Type B pancreatic cell (in vitro differentiated cells): ENCODE measurements at regions not wholly inside any gene's neighbourhood (a gene's known extent, or its start where the extent isn't known, plus 50 kb on each side); places are given as distances from the start of the nearest gene placed in this dataset.

Experiments used
- DNase-seq: peaks from one replicate; pipeline ENCODE4 v3.0.0; 2021; ENCODE audit warnings: mixed read lengths; ENCODE audit not compliant: unreplicated experiment; ENCODE audit errors: extremely low spot score
- H3K27ac Mint-ChIP-seq: 2 replicates; pipeline ENCODE4 v1.8.0; 2021; ENCODE audit warnings: mild to moderate bottlenecking, mixed read lengths
- H3K27me3 Mint-ChIP-seq: 2 replicates; pipeline ENCODE4 v1.8.0; 2021; ENCODE audit warnings: mixed read lengths
- H3K36me3 Mint-ChIP-seq: 2 replicates; pipeline ENCODE4 v1.8.0; 2021; ENCODE audit warnings: mixed read lengths
- H3K4me1 Mint-ChIP-seq: one replicate; pipeline ENCODE4 v1.8.0; 2021; ENCODE audit warnings: mixed read lengths; ENCODE audit not compliant: unreplicated experiment
- H3K4me3 Mint-ChIP-seq: 2 replicates; pipeline ENCODE4 v1.8.0; 2021; ENCODE audit warnings: mild to moderate bottlenecking, mixed read lengths
- H3K9me3 Mint-ChIP-seq: 2 replicates; pipeline ENCODE4 v1.8.0; 2021; ENCODE audit warnings: mixed read lengths
- CTCF ChIP-seq: fragments of 200-600 bp; sonication (generic); conservative IDR thresholded peaks from 2 replicates; pipeline ENCODE4 v1.5.0; 2021; ENCODE audit warnings: antibody characterized with exemption, mild to moderate bottlenecking

DNA sequence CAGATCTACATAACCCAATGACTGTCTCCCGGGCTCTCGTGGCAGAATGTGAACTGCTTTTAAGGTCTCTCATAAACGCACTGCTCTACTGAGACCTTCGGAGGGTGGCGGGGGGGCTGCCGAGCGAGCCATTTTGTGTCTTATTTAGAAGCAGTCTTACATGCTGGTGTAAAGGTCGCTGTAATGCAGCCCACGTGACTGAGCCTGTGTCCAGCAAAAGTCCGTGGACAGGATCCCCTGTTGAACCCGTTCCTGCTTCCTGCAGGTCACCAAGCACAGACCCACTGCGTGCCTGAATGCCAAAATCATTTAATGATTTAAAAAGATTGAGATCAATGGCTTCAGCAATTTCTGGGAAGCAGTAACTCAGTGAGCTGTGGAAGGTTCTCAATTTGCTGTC lies 415.9 kb downstream of the BCOR start:
- TF ChIP-seq CTCF: no peak
- Mint-ChIP-seq H3K4me3 (no peak overlapping the region), H3K36me3 (no peaks in the 10 kb centered on the region), H3K27me3 (no peaks in the 10 kb centered on the region), H3K27ac (no peak overlapping the region), H3K9me3 (no peaks in the 10 kb centered on the region), H3K4me1 (no peaks in the 10 kb centered on the region)
- DNase-seq: no peak

- H3K36me3 Mint-ChIP-seq: no peaks in the 10 kb centered on the region
- H3K9me3 Mint-ChIP-seq: no peaks in the 10 kb centered on the region
- no peak for TF ChIP-seq CTCF
- H3K27me3 Mint-ChIP-seq: no peaks in the 10 kb centered on the region
- no peaks in the 10 kb centered on the region for H3K4me1 Mint-ChIP-seq
- no peak overlapping the region for H3K4me3 Mint-ChIP-seq
- no peak overlapping the region for H3K27ac Mint-ChIP-seq
- no peak for DNase-seq
These were observed 415.0 kb downstream of the BCOR start for GRCh38 chrX:39682778-39683177.

- peaks cover 6% of the 10 kb centered on the region for H3K4me1 Mint-ChIP-seq
- H3K4me3 Mint-ChIP-seq: no peak overlapping the region
These were observed 409.6 kb downstream of the BCOR start for GRCh38 chrX:39688219-39688575.

DNA sequence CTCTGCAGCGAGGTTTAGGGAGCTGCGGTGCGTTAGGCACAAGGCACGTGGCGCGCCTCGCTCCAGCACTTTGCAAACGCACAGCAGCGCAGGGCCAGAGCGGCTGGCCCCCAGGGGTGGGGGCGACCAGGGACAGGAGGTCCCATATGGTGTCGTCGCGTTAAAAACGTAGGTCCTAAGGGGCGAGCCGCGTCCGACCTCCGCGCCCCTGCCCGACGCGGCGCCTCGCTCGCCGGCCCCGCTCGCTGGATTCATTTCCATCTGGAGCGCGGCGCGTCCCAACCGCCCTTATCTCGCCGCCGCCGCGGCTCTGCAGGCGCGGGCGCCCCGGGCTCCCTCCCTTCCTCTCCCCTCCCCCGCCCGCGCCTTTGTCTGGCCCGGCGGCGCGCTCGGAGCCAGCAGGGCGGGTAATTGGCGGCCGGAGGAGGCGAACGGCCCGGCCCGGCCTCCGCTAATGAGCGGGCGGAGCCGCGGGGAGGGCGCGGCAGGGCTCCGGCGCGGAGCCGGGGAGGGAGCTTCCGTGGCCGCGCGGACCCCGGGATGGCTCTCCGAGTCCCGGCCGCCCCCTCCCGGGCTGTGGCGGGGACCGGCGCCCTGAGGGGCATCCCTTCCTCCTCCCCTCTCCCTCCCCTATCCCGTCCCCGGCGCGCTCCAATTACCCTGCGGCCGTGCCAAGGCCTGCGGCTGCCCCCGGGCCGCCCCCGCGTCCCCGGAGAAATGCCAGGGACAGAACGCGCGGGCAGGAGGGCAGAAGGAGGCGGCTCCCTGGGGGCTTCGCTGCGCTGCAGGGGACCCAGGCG lies 409.0 kb downstream of the BCOR start:
- Mint-ChIP-seq H3K27me3 (no peaks in the 10 kb centered on the region), H3K4me1 (peaks cover 7% of the 10 kb centered on the region), H3K9me3 (no peaks in the 10 kb centered on the region), H3K4me3 (no peak overlapping the region), H3K27ac (peak overlapping the region; percentile 62), H3K36me3 (no peaks in the 10 kb centered on the region)
- peak; percentile 76 for DNase-seq
- no peak for TF ChIP-seq CTCF

More at GRCh38 chrX:39688219-39688575, 409.6 kb downstream of the BCOR start:
- DNase-seq: no peak
- TF ChIP-seq CTCF: no peak
- Mint-ChIP-seq H3K9me3 (no peaks in the 10 kb centered on the region), H3K36me3 (no peaks in the 10 kb centered on the region), H3K27me3 (no peaks in the 10 kb centered on the region), H3K27ac (peak overlapping the region; percentile 62)

DNA sequence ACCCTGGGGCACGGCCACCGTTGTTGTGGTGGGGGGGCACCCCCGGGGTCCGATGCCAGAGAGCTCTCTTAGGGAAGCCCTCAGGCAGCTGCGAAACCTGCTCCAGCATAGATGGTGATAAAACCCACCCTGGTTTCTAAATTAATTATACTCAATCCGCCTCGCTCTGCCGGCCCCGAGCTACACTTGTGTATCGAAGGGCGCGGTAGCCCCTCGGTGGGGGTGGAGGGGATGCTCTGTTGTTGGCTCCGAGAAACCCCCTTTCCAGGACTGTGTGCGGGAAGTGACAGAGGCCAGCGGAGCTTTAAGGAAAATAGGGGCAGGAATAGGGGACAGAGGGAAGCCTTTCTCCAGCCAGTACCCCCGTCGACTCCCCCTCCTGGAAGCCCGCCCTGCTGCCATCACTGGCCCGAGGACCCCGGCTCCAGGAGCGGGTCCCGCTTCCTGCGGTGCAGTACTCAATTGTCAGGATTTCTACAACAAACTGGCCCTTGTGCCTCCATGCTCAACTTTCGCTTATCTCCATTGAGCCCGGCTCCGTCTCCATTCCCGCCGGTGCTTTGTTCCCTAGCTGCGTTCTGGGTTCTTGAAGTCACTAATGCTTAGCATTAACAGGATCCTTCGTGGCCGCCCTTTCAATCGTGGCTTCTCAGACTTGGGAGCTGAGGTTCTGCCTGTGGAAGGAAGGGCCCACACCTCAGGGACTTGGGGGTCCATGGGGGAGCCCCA lies 408.2 kb downstream of the BCOR start:
- H3K9me3 Mint-ChIP-seq: no peaks in the 10 kb centered on the region
- H3K36me3 Mint-ChIP-seq: no peaks in the 10 kb centered on the region
- no peak for DNase-seq
- no peak for TF ChIP-seq CTCF
- peak overlapping the region; percentile 81 for H3K4me3 Mint-ChIP-seq
- H3K4me1 Mint-ChIP-seq: peaks cover 7% of the 10 kb centered on the region
- H3K27ac Mint-ChIP-seq: no peak overlapping the region
- H3K27me3 Mint-ChIP-seq: no peaks in the 10 kb centered on the region
